ENCODE measurements at regions not wholly inside any gene's neighbourhood (a gene's known extent, or its start where the extent isn't known, plus 50 kb on each side); places are given as distances from the start of the nearest gene placed in this dataset.

DNA sequence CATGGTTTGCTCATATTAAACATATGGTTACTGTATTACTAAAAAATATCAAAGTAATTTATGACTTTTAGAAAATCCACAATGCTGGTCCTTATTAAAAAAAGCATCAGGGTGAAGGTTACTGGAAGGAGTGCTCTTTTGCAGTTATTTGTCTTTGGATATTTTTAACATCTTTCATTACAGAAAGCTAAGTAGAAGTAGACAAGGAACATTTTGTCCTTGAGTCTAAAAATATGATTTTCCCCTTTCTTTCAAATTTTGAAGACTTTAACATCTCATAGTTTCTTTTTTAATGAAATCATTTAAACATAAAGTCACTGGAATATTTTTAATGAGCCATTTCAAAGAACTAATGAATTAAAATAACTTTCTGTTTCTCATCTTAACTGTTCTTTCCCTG, 110.1 kb upstream of the TNS3 start:
- TF ChIP-seq POLR2AphosphoS5 (IDR thresholded peaks at IDR 0.05; ENCODE audit: low read depth): no peak
- TF ChIP-seq, protein P1, sequence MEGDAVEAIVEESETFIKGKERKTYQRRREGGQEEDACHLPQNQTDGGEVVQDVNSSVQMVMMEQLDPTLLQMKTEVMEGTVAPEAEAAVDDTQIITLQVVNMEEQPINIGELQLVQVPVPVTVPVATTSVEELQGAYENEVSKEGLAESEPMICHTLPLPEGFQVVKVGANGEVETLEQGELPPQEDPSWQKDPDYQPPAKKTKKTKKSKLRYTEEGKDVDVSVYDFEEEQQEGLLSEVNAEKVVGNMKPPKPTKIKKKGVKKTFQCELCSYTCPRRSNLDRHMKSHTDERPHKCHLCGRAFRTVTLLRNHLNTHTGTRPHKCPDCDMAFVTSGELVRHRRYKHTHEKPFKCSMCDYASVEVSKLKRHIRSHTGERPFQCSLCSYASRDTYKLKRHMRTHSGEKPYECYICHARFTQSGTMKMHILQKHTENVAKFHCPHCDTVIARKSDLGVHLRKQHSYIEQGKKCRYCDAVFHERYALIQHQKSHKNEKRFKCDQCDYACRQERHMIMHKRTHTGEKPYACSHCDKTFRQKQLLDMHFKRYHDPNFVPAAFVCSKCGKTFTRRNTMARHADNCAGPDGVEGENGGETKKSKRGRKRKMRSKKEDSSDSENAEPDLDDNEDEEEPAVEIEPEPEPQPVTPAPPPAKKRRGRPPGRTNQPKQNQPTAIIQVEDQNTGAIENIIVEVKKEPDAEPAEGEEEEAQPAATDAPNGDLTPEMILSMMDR (IDR thresholded peaks at IDR 0.05; ENCODE audit: insufficient read depth, low read length): no peak
- TF ChIP-seq, protein P2, sequence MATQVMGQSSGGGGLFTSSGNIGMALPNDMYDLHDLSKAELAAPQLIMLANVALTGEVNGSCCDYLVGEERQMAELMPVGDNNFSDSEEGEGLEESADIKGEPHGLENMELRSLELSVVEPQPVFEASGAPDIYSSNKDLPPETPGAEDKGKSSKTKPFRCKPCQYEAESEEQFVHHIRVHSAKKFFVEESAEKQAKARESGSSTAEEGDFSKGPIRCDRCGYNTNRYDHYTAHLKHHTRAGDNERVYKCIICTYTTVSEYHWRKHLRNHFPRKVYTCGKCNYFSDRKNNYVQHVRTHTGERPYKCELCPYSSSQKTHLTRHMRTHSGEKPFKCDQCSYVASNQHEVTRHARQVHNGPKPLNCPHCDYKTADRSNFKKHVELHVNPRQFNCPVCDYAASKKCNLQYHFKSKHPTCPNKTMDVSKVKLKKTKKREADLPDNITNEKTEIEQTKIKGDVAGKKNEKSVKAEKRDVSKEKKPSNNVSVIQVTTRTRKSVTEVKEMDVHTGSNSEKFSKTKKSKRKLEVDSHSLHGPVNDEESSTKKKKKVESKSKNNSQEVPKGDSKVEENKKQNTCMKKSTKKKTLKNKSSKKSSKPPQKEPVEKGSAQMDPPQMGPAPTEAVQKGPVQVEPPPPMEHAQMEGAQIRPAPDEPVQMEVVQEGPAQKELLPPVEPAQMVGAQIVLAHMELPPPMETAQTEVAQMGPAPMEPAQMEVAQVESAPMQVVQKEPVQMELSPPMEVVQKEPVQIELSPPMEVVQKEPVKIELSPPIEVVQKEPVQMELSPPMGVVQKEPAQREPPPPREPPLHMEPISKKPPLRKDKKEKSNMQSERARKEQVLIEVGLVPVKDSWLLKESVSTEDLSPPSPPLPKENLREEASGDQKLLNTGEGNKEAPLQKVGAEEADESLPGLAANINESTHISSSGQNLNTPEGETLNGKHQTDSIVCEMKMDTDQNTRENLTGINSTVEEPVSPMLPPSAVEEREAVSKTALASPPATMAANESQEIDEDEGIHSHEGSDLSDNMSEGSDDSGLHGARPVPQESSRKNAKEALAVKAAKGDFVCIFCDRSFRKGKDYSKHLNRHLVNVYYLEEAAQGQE (IDR thresholded peaks at IDR 0.05; ENCODE audit: insufficient replicate concordance, low read depth): no peak

Data from HL-60 (cell line).